H1 (cell line): ENCODE measurements at regions not wholly inside any gene's neighbourhood (a gene's known extent, or its start where the extent isn't known, plus 50 kb on each side); places are given as distances from the start of the nearest gene placed in this dataset.
A peak's percentile ranks its signal among the peaks of the same experiment; 100 is the strongest.

Experiments
- HDAC6 ChIP-seq: IDR thresholded peaks from one replicate; pipeline ENCODE4 v1.7.1; 2012; ENCODE audit warnings: low read depth, mild to moderate bottlenecking, inconsistent platforms, low read length, moderate library complexity
- TF ChIP-seq, protein P1 (sequence below), 3 experiments: IDR thresholded peaks; 1 replicate in 2 of 3; 2 replicates in 1 of 3; pipeline versions ENCODE4 v1.5.1 to v1.6.1; 2011; ENCODE audit warnings: low read length in 3 of 3, mild to moderate bottlenecking in 3 of 3, inconsistent platforms in 2 of 3, low read depth in 1 of 3, moderate library complexity in 1 of 3; ENCODE audit not compliant: insufficient read depth in 1 of 3; ENCODE audit errors: control extremely low read depth in 1 of 3

DNA sequence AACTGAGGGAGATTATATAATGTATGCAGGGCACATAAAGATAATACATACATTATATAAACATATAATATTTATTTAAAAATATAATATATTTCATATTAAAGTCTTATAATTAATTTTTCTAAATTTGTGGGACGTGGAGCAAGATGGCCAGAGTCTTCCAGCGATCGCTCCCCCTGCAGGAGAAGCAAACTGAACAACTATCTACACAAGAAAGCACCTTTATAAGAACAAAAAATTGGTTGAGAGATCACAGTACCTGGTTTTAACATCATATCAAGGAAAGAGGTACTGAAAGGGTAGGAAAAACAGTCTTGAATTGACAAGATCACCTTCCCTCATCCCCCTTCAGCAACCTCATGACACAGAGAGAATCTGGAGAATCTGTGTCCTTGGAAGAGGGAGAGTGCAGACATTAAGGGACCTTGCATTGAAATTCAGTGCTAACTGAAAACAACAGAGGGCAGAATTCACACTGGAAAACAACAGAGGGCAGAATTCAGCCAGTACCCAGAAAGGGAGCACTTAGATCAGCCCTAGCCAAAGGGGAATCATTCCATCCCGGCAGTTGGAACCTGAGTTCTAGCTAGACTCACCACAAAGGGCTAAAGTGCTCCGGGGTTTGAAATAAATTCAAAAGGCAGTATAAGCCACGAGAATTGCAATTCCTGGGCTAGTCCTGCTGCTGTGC is 262.5 kb upstream of the NDST3 start:
- TF ChIP-seq, protein P1, sequence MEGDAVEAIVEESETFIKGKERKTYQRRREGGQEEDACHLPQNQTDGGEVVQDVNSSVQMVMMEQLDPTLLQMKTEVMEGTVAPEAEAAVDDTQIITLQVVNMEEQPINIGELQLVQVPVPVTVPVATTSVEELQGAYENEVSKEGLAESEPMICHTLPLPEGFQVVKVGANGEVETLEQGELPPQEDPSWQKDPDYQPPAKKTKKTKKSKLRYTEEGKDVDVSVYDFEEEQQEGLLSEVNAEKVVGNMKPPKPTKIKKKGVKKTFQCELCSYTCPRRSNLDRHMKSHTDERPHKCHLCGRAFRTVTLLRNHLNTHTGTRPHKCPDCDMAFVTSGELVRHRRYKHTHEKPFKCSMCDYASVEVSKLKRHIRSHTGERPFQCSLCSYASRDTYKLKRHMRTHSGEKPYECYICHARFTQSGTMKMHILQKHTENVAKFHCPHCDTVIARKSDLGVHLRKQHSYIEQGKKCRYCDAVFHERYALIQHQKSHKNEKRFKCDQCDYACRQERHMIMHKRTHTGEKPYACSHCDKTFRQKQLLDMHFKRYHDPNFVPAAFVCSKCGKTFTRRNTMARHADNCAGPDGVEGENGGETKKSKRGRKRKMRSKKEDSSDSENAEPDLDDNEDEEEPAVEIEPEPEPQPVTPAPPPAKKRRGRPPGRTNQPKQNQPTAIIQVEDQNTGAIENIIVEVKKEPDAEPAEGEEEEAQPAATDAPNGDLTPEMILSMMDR (IDR thresholded peaks at IDR 0.05; ENCODE audit: control extremely low read depth in 1 of 3, insufficient read depth in 1 of 3, low read depth in 1 of 3, low read length in 3 of 3): peak in 2 of 3 experiments; percentile 18 to 51; a peak in 3 of 4 replicates
- TF ChIP-seq HDAC6: no peak
